Mammary epithelial cell (primary cell): ENCODE measurements at regions not wholly inside any gene's neighbourhood (a gene's known extent, or its start where the extent isn't known, plus 50 kb on each side); places are given as distances from the start of the nearest gene placed in this dataset.

Source experiments
- CTCF ChIP-seq, 2 donors: IDR thresholded peaks in 1 of 2; conservative IDR thresholded peaks in 1 of 2; 2 replicates each; pipeline ENCODE4 v1.5.1; 2011 to 2012; ENCODE audit warnings: inconsistent platforms in 2 of 2, low read length in 2 of 2, mild to moderate bottlenecking in 2 of 2, control low read depth in 1 of 2, low read depth in 1 of 2; ENCODE audit not compliant: insufficient read depth in 1 of 2; ENCODE audit errors: extremely low read depth in 1 of 2
- EZH2 ChIP-seq: IDR thresholded peaks from 2 replicates; pipeline ENCODE4 v1.6.1; 2012; ENCODE audit warnings: low read length, inconsistent platforms, borderline replicate concordance

- TF ChIP-seq CTCF (conservative IDR thresholded peaks at IDR 0.05 in 1 of 2, IDR thresholded peaks at IDR 0.05 in 1 of 2; ENCODE audit: extremely low read depth in 1 of 2, insufficient read depth in 1 of 2, low read depth in 1 of 2, low read length in 2 of 2) = no peak
- no peak for TF ChIP-seq EZH2
Observed at GRCh38 chr2:238995634-238996033, 147.7 kb downstream of the TWIST2 start.
